NCI-H1417 treated with DMSO at 0.1 percent for 48 hours (cell line): ENCODE measurements at regions not wholly inside any gene's neighbourhood (a gene's known extent, or its start where the extent isn't known, plus 50 kb on each side); places are given as distances from the start of the nearest gene placed in this dataset.
"Not testable (repeated sequence)": the region's sequence is repeated elsewhere in the genome, so short reads cannot be mapped to it uniquely, and the experiment has no call there.

ENCODE experiments used
- DNase-seq: peaks from one replicate; lab custom pipeline; 2025; lab: John Stamatoyannopoulos, UW

GRCh38 chr6:28623242-28623641 is 97.6 kb downstream of the GPX5 start:
- DNase-seq = not testable (repeated sequence)

GRCh38 chr6:28626386-28626785 is 100.7 kb downstream of the GPX5 start:
- DNase-seq = not testable (repeated sequence)

- no peak for DNase-seq
These were observed 106.7 kb downstream of the GPX5 start for GRCh38 chr6:28632326-28632851.

- no peak for DNase-seq
These were observed 107.9 kb downstream of the GPX5 start for GRCh38 chr6:28633445-28634215.

- DNase-seq = no peak
These were observed 108.7 kb downstream of the GPX5 start for GRCh38 chr6:28634411-28634760.

GRCh38 chr6:28634761-28635546 is 109.3 kb downstream of the GPX5 start:
- no peak for DNase-seq

- DNase-seq = no peak
These were observed 110.0 kb downstream of the GPX5 start for GRCh38 chr6:28635547-28636158.

- DNase-seq = no peak
These were observed 113.2 kb downstream of the GPX5 start for GRCh38 chr6:28638787-28639430.

- DNase-seq = not testable (repeated sequence)
These were observed 114.0 kb downstream of the GPX5 start for GRCh38 chr6:28639445-28640290.

GRCh38 chr6:28643017-28643740 is 117.5 kb downstream of the GPX5 start:
- no peak for DNase-seq

- no peak for DNase-seq
These were observed 121.0 kb downstream of the GPX5 start for GRCh38 chr6:28646650-28647049.

GRCh38 chr6:28648035-28648877 is 122.6 kb downstream of the GPX5 start:
- no peak for DNase-seq

GRCh38 chr6:28648878-28649375 is 123.2 kb downstream of the GPX5 start:
- no peak for DNase-seq

GRCh38 chr6:28651161-28651560 is 125.5 kb downstream of the GPX5 start:
- no peak for DNase-seq

GRCh38 chr6:28653876-28654275 is 128.2 kb downstream of the GPX5 start:
- no peak for DNase-seq

- DNase-seq = no peak
These were observed 129.5 kb downstream of the GPX5 start for GRCh38 chr6:28655164-28655563.

GRCh38 chr6:28656715-28657114 is 131.0 kb downstream of the GPX5 start:
- DNase-seq = no peak

- no peak for DNase-seq
These were observed 131.7 kb downstream of the GPX5 start for GRCh38 chr6:28657381-28657768.

GRCh38 chr6:28657769-28658465 is 132.2 kb downstream of the GPX5 start:
- no peak for DNase-seq
